ENCODE measurements at regions not wholly inside any gene's neighbourhood (a gene's known extent, or its start where the extent isn't known, plus 50 kb on each side); places are given as distances from the start of the nearest gene placed in this dataset.

GRCh38 chr13:90197722-90198121, 1149.8 kb upstream of the MIR17HG start:
- Histone ChIP-seq H3K36me3 (ENCODE audit: insufficient read depth, low read length) (no peaks in the 10 kb centered on the region), H3K4me3 (ENCODE audit: insufficient read depth, low read length) (no peak overlapping the region), H3K4me2 (ENCODE audit: insufficient read depth, low read length) (no peak overlapping the region), H3K79me2 (ENCODE audit: insufficient read depth, low read length) (no peaks in the 10 kb centered on the region), H3K27ac (ENCODE audit: low read depth, low read length) (no peak overlapping the region), H3K27me3 (ENCODE audit: insufficient read depth, low read length) (no peaks in the 10 kb centered on the region), H2AFZ (ENCODE audit: low read length) (no peak overlapping the region), H4K20me1 (ENCODE audit: insufficient read depth, low read length) (no peaks in the 10 kb centered on the region), H3K4me1 (ENCODE audit: insufficient read depth, low read length) (no peaks in the 10 kb centered on the region), H3K9me3 (ENCODE audit: low read depth, low read length) (no peaks in the 10 kb centered on the region)
- TF ChIP-seq CTCF (IDR thresholded peaks at IDR 0.05; ENCODE audit: extremely low read depth, low read depth, low read length) = no peak
- DNase-seq (ENCODE audit: insufficient read length, low spot score, missing footprints) = no peak

- Histone ChIP-seq H3K4me2 (ENCODE audit: insufficient read depth, low read length) (no peak overlapping the region), H3K79me2 (ENCODE audit: insufficient read depth, low read length) (no peaks in the 10 kb centered on the region), H3K9me3 (ENCODE audit: low read depth, low read length) (no peaks in the 10 kb centered on the region), H3K4me1 (ENCODE audit: insufficient read depth, low read length) (no peaks in the 10 kb centered on the region), H3K27ac (ENCODE audit: low read depth, low read length) (no peak overlapping the region), H2AFZ (ENCODE audit: low read length) (no peak overlapping the region), H3K36me3 (ENCODE audit: insufficient read depth, low read length) (no peaks in the 10 kb centered on the region), H3K27me3 (ENCODE audit: insufficient read depth, low read length) (no peaks in the 10 kb centered on the region), H4K20me1 (ENCODE audit: insufficient read depth, low read length) (no peaks in the 10 kb centered on the region), H3K4me3 (ENCODE audit: insufficient read depth, low read length) (no peak overlapping the region)
- TF ChIP-seq CTCF (IDR thresholded peaks at IDR 0.05; ENCODE audit: extremely low read depth, low read depth, low read length) = no peak
- DNase-seq (ENCODE audit: insufficient read length, low spot score, missing footprints) = no peak
These were observed 1146.3 kb upstream of the MIR17HG start for GRCh38 chr13:90201202-90201601.

- no peak for TF ChIP-seq CTCF (IDR thresholded peaks at IDR 0.05; ENCODE audit: extremely low read depth, low read depth, low read length)
- H3K4me2 ChIP-seq (ENCODE audit: insufficient read depth, low read length) = no peak overlapping the region
- H3K4me1 ChIP-seq (ENCODE audit: insufficient read depth, low read length) = no peaks in the 10 kb centered on the region
- no peak overlapping the region for H3K4me3 ChIP-seq (ENCODE audit: insufficient read depth, low read length)
- H3K27me3 ChIP-seq (ENCODE audit: insufficient read depth, low read length) = no peaks in the 10 kb centered on the region
- H3K27ac ChIP-seq (ENCODE audit: low read depth, low read length) = no peak overlapping the region
- DNase-seq (ENCODE audit: insufficient read length, low spot score, missing footprints) = no peak
- H3K9me3 ChIP-seq (ENCODE audit: low read depth, low read length) = no peaks in the 10 kb centered on the region
- H3K79me2 ChIP-seq (ENCODE audit: insufficient read depth, low read length) = no peaks in the 10 kb centered on the region
- no peaks in the 10 kb centered on the region for H3K36me3 ChIP-seq (ENCODE audit: insufficient read depth, low read length)
- H4K20me1 ChIP-seq (ENCODE audit: insufficient read depth, low read length) = no peaks in the 10 kb centered on the region
- no peak overlapping the region for H2AFZ ChIP-seq (ENCODE audit: low read length)
These were observed 1145.6 kb upstream of the MIR17HG start for GRCh38 chr13:90201676-90202460.

GRCh38 chr13:90205081-90205480, 1142.4 kb upstream of the MIR17HG start:
- H3K4me3 ChIP-seq (ENCODE audit: insufficient read depth, low read length) = no peak overlapping the region
- no peaks in the 10 kb centered on the region for H3K79me2 ChIP-seq (ENCODE audit: insufficient read depth, low read length)
- H4K20me1 ChIP-seq (ENCODE audit: insufficient read depth, low read length) = no peaks in the 10 kb centered on the region
- H3K36me3 ChIP-seq (ENCODE audit: insufficient read depth, low read length) = no peaks in the 10 kb centered on the region
- no peak overlapping the region for H3K27ac ChIP-seq (ENCODE audit: low read depth, low read length)
- no peak overlapping the region for H3K4me2 ChIP-seq (ENCODE audit: insufficient read depth, low read length)
- H2AFZ ChIP-seq (ENCODE audit: low read length) = no peak overlapping the region
- no peak for TF ChIP-seq CTCF (IDR thresholded peaks at IDR 0.05; ENCODE audit: extremely low read depth, low read depth, low read length)
- H3K27me3 ChIP-seq (ENCODE audit: insufficient read depth, low read length) = no peaks in the 10 kb centered on the region
- no peaks in the 10 kb centered on the region for H3K4me1 ChIP-seq (ENCODE audit: insufficient read depth, low read length)
- no peaks in the 10 kb centered on the region for H3K9me3 ChIP-seq (ENCODE audit: low read depth, low read length)
- DNase-seq (ENCODE audit: insufficient read length, low spot score, missing footprints) = no peak

Measured in osteoblast (primary cell).